ENCODE measurements at regions not wholly inside any gene's neighbourhood (a gene's known extent, or its start where the extent isn't known, plus 50 kb on each side); places are given as distances from the start of the nearest gene placed in this dataset.

DNA sequence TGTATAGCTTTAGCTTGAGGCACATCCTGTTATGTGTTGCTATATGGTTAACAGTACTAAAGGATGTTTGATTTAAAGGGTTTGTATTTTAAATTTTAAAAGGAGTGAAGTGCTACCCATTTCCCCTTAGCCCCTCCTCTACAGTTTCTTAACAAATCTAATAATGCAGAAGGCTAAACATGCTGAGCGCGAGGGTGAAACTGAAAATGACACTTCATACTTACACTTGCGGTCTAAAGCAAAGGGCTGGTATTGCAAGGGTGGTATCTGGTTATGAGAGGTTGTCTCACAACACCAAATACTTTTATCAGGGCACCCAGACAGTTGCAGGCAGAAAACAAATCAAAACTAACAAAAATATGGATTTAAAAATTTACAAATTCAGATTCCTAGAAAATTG lies 172.3 kb downstream of the SIPA1L2 start (continued):
- no peak for TF ChIP-seq TEAD4 (IDR thresholded peaks at IDR 0.05; ENCODE audit: low read depth, low read length)

All from H1 (cell line).